GM21381 (cell line): ENCODE measurements at regions not wholly inside any gene's neighbourhood (a gene's known extent, or its start where the extent isn't known, plus 50 kb on each side); places are given as distances from the start of the nearest gene placed in this dataset.

Source experiments
- ATAC-seq: cut with Tn5 transposase; IDR thresholded peaks from one replicate; pipeline ENCODE4 v1.9.1; 2021; ENCODE audit warnings: mild to moderate bottlenecking, moderate library complexity; ENCODE audit not compliant: unreplicated experiment

GRCh38 chr16:86921289-86921688, 342.9 kb downstream of the FOXL1 start:
- ATAC-seq: no peak

- no peak for ATAC-seq
These were observed 344.0 kb downstream of the FOXL1 start for GRCh38 chr16:86922311-86922710.

GRCh38 chr16:86923656-86924055, 345.3 kb downstream of the FOXL1 start:
- no peak for ATAC-seq

GRCh38 chr16:86924537-86924936, 346.2 kb downstream of the FOXL1 start:
- no peak for ATAC-seq

GRCh38 chr16:86925067-86925791, 346.9 kb downstream of the FOXL1 start:
- ATAC-seq: no peak

- no peak for ATAC-seq
These were observed 348.1 kb downstream of the FOXL1 start for GRCh38 chr16:86926181-86927094.

GRCh38 chr16:86927699-86928098, 349.4 kb downstream of the FOXL1 start:
- ATAC-seq: no peak

GRCh38 chr16:86928523-86929011, 350.2 kb downstream of the FOXL1 start:
- no peak for ATAC-seq

GRCh38 chr16:86929057-86929871, 350.9 kb downstream of the FOXL1 start:
- no peak for ATAC-seq

- ATAC-seq: no peak
These were observed 351.7 kb downstream of the FOXL1 start for GRCh38 chr16:86930001-86930400.

- no peak for ATAC-seq
These were observed 352.5 kb downstream of the FOXL1 start for GRCh38 chr16:86930663-86931373.

- no peak for ATAC-seq
These were observed 353.1 kb downstream of the FOXL1 start for GRCh38 chr16:86931410-86931941.

GRCh38 chr16:86932130-86932982, 354.0 kb downstream of the FOXL1 start:
- no peak for ATAC-seq

GRCh38 chr16:86934581-86935375, 356.4 kb downstream of the FOXL1 start:
- no peak for ATAC-seq

- no peak for ATAC-seq
These were observed 361.3 kb downstream of the FOXL1 start for GRCh38 chr16:86939609-86940008.

GRCh38 chr16:86941731-86942130, 363.4 kb downstream of the FOXL1 start:
- no peak for ATAC-seq

- no peak for ATAC-seq
These were observed 364.1 kb downstream of the FOXL1 start for GRCh38 chr16:86942151-86943051.
